Panc1 (cell line): ENCODE measurements at regions not wholly inside any gene's neighbourhood (a gene's known extent, or its start where the extent isn't known, plus 50 kb on each side); places are given as distances from the start of the nearest gene placed in this dataset.

Experiments
- ATAC-seq: fragments of 200-7000 bp; cut with Tn5 transposase; 2 replicates; pipeline ENCODE4 v1.9.1; 2020; ENCODE audit warnings: mild to moderate bottlenecking, moderate library complexity
- BruUV-seq: library from RNA; stranded (reverse); fragments of 400-500 nt; replicated peaks from 2 replicates; lab custom pipeline; 2021; lab: Mats Ljungman, UMichigan
- CTCF ChIA-PET: fragments of 300-600 bp; sonication (Branson Sonifier 250); formaldehyde crosslinking; loops from one replicate; lab custom pipeline; 2022; ENCODE audit warnings: antibody characterized with exemption; lab: Charles Lee
- POLR2A ChIA-PET: fragments of 300-600 bp; sonication (Branson Sonifier 250); formaldehyde crosslinking; loops from one replicate; lab custom pipeline; 2022; ENCODE audit warnings: antibody characterized with exemption; lab: Charles Lee
- DNase-seq: peaks from one replicate; pipeline ENCODE4 v3.0.0-alpha.2; 2010; ENCODE audit warnings: low read depth, low spot score
- H3K27ac ChIP-seq: 2 replicates; pipeline ENCODE4 v1.5.1; 2011; ENCODE audit warnings: mild to moderate bottlenecking, low read length, inconsistent platforms
- H3K27me3 ChIP-seq: fragments of 200-500 bp; sonication (Bioruptor generic); 2 replicates; pipeline ENCODE4 v1.6.0; 2014; ENCODE audit warnings: low read length, inconsistent platforms; ENCODE audit not compliant: control insufficient read depth, insufficient read depth
- H3K36me3 ChIP-seq: fragments of 200-500 bp; sonication (Bioruptor generic); 2 replicates; pipeline ENCODE4 v1.5.1; 2014; ENCODE audit warnings: inconsistent platforms, mild to moderate bottlenecking, low read length, moderate library complexity; ENCODE audit not compliant: control insufficient read depth, insufficient read depth
- H3K4me1 ChIP-seq: 2 replicates; pipeline ENCODE4 v1.5.1; 2011; ENCODE audit warnings: inconsistent platforms, mild to moderate bottlenecking, low read length, moderate library complexity; ENCODE audit not compliant: control insufficient read depth, insufficient read depth
- H3K4me3 ChIP-seq, 2 experiments: 2 replicates each; pipeline ENCODE4 v1.5.1; 2011 to 2012; ENCODE audit warnings: low read depth in 2 of 2, low read length in 2 of 2, mild to moderate bottlenecking in 2 of 2, inconsistent platforms in 1 of 2, moderate library complexity in 1 of 2
- H3K9me3 ChIP-seq: fragments of 200-500 bp; sonication (Bioruptor generic); 2 replicates; pipeline ENCODE4 v1.5.1; 2014; ENCODE audit warnings: low read depth, mild to moderate bottlenecking, inconsistent platforms, low read length, moderate library complexity; ENCODE audit not compliant: control insufficient read depth, insufficient read depth
- POLR2AphosphoS5 ChIP-seq: IDR thresholded peaks from 2 replicates; pipeline ENCODE4 v1.6.1; 2012; ENCODE audit warnings: mild to moderate bottlenecking, low read depth, low read length, moderate library complexity
- SIN3A ChIP-seq: IDR thresholded peaks from 2 replicates; pipeline ENCODE4 v1.6.1; 2012; ENCODE audit warnings: low read depth, mild to moderate bottlenecking, low read length, moderate library complexity, borderline replicate concordance; ENCODE audit not compliant: insufficient read depth
- TCF7L2 ChIP-seq: IDR thresholded peaks from 2 replicates; pipeline ENCODE4 v1.6.1; 2011; ENCODE audit warnings: mild to moderate bottlenecking, low read depth, low read length, inconsistent platforms
- in situ Hi-C: cut with HindIII; loops from 2 replicates; pipeline ENCODE4 v1.10.0; 2016; ENCODE audit warnings: low sequenced_read_pairs, low pct_unique_long_range_greater_than_20kb
- intact Hi-C: fragments of 100-400 bp; cut with micrococcal nuclease; formaldehyde crosslinking; loops from one replicate; pipeline ENCODE4 v1.10.0; 2022; ENCODE audit not compliant: unreplicated experiment
- TF ChIP-seq, protein P1 (sequence below): fragments of 450-650 bp; IDR thresholded peaks from 2 replicates; pipeline ENCODE4 v1.5.1; 2017; ENCODE audit warnings: mild to moderate bottlenecking
- TF ChIP-seq, protein P2 (sequence below), 2 experiments: IDR thresholded peaks; 2 replicates each; pipeline ENCODE4 v1.6.1; 2011 to 2012; ENCODE audit warnings: low read depth in 2 of 2, control low read depth in 1 of 2, low read length in 1 of 2, mild to moderate bottlenecking in 1 of 2, moderate library complexity in 1 of 2; ENCODE audit not compliant: insufficient read depth in 1 of 2

DNA sequence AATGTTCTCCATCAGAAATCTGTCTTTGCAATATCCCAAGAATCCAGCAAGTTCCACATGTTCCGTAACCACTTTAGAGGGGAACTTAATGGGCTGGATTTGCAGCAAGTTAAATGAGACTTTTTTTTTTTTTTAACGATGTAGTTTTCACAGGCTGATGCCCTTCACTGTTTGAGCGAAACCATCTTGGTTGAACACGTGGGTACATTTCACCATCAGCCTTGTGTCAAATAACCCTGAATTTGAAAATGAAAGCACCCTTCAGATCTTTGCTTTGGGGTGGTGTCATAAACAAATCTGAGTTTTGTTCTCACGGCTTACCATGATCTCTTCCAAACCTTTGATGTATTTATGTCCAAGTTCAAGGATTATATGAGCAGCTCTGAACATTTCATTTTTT, 73.7 kb upstream of the EXOC2 start:
- ATAC-seq (no peak), DNase-seq (no peak)
- no peaks in the 10 kb centered on the region for H3K9me3 ChIP-seq
- TF ChIP-seq TCF7L2 (no peak), SIN3A (no peak)
- TF ChIP-seq, protein P1, sequence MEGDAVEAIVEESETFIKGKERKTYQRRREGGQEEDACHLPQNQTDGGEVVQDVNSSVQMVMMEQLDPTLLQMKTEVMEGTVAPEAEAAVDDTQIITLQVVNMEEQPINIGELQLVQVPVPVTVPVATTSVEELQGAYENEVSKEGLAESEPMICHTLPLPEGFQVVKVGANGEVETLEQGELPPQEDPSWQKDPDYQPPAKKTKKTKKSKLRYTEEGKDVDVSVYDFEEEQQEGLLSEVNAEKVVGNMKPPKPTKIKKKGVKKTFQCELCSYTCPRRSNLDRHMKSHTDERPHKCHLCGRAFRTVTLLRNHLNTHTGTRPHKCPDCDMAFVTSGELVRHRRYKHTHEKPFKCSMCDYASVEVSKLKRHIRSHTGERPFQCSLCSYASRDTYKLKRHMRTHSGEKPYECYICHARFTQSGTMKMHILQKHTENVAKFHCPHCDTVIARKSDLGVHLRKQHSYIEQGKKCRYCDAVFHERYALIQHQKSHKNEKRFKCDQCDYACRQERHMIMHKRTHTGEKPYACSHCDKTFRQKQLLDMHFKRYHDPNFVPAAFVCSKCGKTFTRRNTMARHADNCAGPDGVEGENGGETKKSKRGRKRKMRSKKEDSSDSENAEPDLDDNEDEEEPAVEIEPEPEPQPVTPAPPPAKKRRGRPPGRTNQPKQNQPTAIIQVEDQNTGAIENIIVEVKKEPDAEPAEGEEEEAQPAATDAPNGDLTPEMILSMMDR = no peak
- no peaks in the 10 kb centered on the region for H3K36me3 ChIP-seq
- H3K4me1 ChIP-seq = 0 out of 2 replicates have a peak, but pooled peaks cover 7% of the 10 kb centered on the region
- H3K27me3 ChIP-seq = peaks cover 14% of the 10 kb centered on the region
- no peak overlapping the region for H3K27ac ChIP-seq
- in situ Hi-C loops (no loop called here), intact Hi-C loops (no loop called here)
- ChIA-PET CTCF (no interaction called here), POLR2A (no interaction called here)
- no TSS peak for BruUV-seq
- 0 out of 4 replicates have a peak overlapping the region, but pooled peaks of 1 of the 2 experiments have one; percentile 2 for H3K4me3 ChIP-seq

DNA sequence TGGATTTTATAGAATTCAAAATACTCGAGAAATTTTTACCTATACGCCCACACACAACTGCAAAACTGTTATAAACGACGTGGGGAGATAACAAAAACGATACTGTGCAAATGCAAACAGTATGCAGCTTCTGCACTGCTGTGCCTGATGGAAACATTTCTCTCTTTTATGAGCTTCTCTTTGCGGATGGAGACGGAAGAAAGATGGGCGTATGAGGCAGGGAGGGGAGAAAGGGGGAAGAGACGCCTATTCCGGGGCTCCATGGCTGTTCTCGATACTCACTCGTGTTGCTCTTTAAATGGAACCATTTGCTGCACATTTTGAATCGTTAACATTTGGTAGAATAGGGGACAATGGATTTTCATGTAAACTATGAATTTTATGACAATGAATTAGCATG, 69.1 kb upstream of the EXOC2 start:
- in situ Hi-C loops (no loop called here), intact Hi-C loops (no loop called here)
- CTCF ChIA-PET = interaction anchor here (0.6 kb wide), 1 partner anchor 662 kb away, joined by 3 read pairs; no protein-coding TSS in a partner anchor
- POLR2A ChIA-PET = no interaction called here
- no peak for ATAC-seq
- H3K4me3 ChIP-seq = no peak overlapping the region
- H3K9me3 ChIP-seq = no peaks in the 10 kb centered on the region
- no peak overlapping the region for H3K27ac ChIP-seq
- no peak for DNase-seq
- peaks cover 10% of the 10 kb centered on the region for H3K27me3 ChIP-seq
- TF ChIP-seq, protein P2, sequence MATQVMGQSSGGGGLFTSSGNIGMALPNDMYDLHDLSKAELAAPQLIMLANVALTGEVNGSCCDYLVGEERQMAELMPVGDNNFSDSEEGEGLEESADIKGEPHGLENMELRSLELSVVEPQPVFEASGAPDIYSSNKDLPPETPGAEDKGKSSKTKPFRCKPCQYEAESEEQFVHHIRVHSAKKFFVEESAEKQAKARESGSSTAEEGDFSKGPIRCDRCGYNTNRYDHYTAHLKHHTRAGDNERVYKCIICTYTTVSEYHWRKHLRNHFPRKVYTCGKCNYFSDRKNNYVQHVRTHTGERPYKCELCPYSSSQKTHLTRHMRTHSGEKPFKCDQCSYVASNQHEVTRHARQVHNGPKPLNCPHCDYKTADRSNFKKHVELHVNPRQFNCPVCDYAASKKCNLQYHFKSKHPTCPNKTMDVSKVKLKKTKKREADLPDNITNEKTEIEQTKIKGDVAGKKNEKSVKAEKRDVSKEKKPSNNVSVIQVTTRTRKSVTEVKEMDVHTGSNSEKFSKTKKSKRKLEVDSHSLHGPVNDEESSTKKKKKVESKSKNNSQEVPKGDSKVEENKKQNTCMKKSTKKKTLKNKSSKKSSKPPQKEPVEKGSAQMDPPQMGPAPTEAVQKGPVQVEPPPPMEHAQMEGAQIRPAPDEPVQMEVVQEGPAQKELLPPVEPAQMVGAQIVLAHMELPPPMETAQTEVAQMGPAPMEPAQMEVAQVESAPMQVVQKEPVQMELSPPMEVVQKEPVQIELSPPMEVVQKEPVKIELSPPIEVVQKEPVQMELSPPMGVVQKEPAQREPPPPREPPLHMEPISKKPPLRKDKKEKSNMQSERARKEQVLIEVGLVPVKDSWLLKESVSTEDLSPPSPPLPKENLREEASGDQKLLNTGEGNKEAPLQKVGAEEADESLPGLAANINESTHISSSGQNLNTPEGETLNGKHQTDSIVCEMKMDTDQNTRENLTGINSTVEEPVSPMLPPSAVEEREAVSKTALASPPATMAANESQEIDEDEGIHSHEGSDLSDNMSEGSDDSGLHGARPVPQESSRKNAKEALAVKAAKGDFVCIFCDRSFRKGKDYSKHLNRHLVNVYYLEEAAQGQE (IDR thresholded peaks at IDR 0.05; ENCODE audit: insufficient read depth in 1 of 2, low read depth in 2 of 2, low read length in 1 of 2) = no peak
- TF ChIP-seq TCF7L2 = no peak
- TF ChIP-seq, protein P1 = no peak
- no peak for TF ChIP-seq POLR2AphosphoS5
- TF ChIP-seq SIN3A = no peak
- no TSS peak for BruUV-seq
- 0 out of 2 replicates have a peak, but pooled peaks cover 7% of the 10 kb centered on the region for H3K4me1 ChIP-seq
- H3K36me3 ChIP-seq = no peaks in the 10 kb centered on the region
